Lower leg skin (tissue), 3 donors: ENCODE measurements at regions not wholly inside any gene's neighbourhood (a gene's known extent, or its start where the extent isn't known, plus 50 kb on each side); places are given as distances from the start of the nearest gene placed in this dataset.

ENCODE experiments used
- POLR2A ChIP-seq, 2 donors: fragments of 450-650 bp; IDR thresholded peaks; one replicate each; pipeline ENCODE4 v1.6.1; 2016 to 2017; ENCODE audit warnings: antibody characterized with exemption in 2 of 2, mild to moderate bottlenecking in 1 of 2, moderate library complexity in 1 of 2
- TF ChIP-seq, protein P1 (sequence below), 3 donors: fragments of 450-650 bp; IDR thresholded peaks; one replicate each; pipeline ENCODE4 v1.5.1; 2016; ENCODE audit warnings: antibody characterized with exemption in 3 of 3, mild to moderate bottlenecking in 3 of 3, moderate library complexity in 2 of 3

GRCh38 chr2:59528525-59528924 lies 1024.9 kb downstream of the BCL11A start:
- TF ChIP-seq, protein P1, sequence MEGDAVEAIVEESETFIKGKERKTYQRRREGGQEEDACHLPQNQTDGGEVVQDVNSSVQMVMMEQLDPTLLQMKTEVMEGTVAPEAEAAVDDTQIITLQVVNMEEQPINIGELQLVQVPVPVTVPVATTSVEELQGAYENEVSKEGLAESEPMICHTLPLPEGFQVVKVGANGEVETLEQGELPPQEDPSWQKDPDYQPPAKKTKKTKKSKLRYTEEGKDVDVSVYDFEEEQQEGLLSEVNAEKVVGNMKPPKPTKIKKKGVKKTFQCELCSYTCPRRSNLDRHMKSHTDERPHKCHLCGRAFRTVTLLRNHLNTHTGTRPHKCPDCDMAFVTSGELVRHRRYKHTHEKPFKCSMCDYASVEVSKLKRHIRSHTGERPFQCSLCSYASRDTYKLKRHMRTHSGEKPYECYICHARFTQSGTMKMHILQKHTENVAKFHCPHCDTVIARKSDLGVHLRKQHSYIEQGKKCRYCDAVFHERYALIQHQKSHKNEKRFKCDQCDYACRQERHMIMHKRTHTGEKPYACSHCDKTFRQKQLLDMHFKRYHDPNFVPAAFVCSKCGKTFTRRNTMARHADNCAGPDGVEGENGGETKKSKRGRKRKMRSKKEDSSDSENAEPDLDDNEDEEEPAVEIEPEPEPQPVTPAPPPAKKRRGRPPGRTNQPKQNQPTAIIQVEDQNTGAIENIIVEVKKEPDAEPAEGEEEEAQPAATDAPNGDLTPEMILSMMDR (IDR thresholded peaks at IDR 0.05), result no peak
- no peak for TF ChIP-seq POLR2A (IDR thresholded peaks at IDR 0.05)
